ENCODE measurements at regions not wholly inside any gene's neighbourhood (a gene's known extent, or its start where the extent isn't known, plus 50 kb on each side); places are given as distances from the start of the nearest gene placed in this dataset.

DNA sequence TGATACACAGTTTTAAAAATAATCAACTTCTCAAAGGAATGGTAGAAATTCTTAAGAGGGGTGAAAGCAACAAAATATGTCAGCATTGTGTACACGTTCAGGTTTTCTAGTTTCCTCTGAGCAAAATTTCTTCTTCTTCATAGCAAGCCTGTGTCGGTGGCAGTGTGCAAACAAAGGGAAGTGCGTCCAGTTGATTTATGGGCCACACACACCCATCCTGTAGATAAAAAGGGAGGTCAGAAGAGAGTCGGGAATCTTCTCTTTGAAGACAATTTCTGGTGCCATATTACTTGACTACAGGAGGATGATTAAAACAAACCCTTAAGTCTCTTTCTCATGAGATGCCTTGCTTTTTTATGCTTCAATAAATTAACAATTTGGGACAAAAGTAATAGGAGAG, 484.1 kb upstream of the SALL1 start:
- Histone ChIP-seq H2BK5ac (ENCODE audit: low read depth, low read length, poor library complexity, severe bottlenecking) (no peak overlapping the region), H3K4me3 (ENCODE audit: insufficient read depth, low read depth, low read length) (no peak overlapping the region), H3K14ac (replicated peaks; ENCODE audit: low read depth, low read length) (no peak overlapping the region), H4K91ac (ENCODE audit: insufficient read depth, low read depth, low read length) (no peak overlapping the region), H3K23ac (ENCODE audit: low read depth, low read length) (no peak overlapping the region), H3K27ac (ENCODE audit: insufficient read depth, low read length) (no peak overlapping the region), H3K18ac (ENCODE audit: low read depth, low read length) (no peak overlapping the region), H4K8ac (ENCODE audit: low read depth in 2 of 2, low read length in 2 of 2) (no peak overlapping the region), H3K36me3 (ENCODE audit: control insufficient read depth, insufficient read depth, low read length) (no peaks in the 10 kb centered on the region), H2BK20ac (ENCODE audit: low read depth, low read length) (no peak overlapping the region), H3K9ac (ENCODE audit: low read depth, low read length) (no peak overlapping the region), H2AK9ac (replicated peaks; ENCODE audit: low read depth, low read length, poor library complexity) (no peak overlapping the region), H3K9me3 (ENCODE audit: control insufficient read depth, insufficient read depth, low read length) (no peaks in the 10 kb centered on the region), H2BK120ac (ENCODE audit: low read depth, low read length) (no peak overlapping the region), H3K56ac (ENCODE audit: extremely low read depth, insufficient read depth, low read length) (no peak overlapping the region), H2AK5ac (ENCODE audit: low read depth, low read length) (no peak overlapping the region), H3K4ac (ENCODE audit: low read depth, low read length) (no peak overlapping the region), H3K27me3 (ENCODE audit: control insufficient read depth, insufficient read depth, low read length) (no peaks in the 10 kb centered on the region; the same call in 1 of the 2 replicates), H3K4me2 (ENCODE audit: low read depth, low read length) (no peak overlapping the region), H3K4me1 (ENCODE audit: control insufficient read depth, insufficient read depth, low read length) (no peaks in the 10 kb centered on the region), H2AFZ (replicated peaks; ENCODE audit: low read length, poor library complexity) (no peak overlapping the region), H4K20me1 (ENCODE audit: insufficient read depth, low read length) (no peaks in the 10 kb centered on the region), H3K9me1 (ENCODE audit: insufficient read depth, low read length) (0 out of 2 replicates have a peak, but pooled peaks cover 3% of the 10 kb centered on the region), H3K79me1 (ENCODE audit: low read depth in 1 of 2, low read length in 2 of 2) (no peaks in the 10 kb centered on the region), H4K5ac (ENCODE audit: low read depth, low read length) (no peak overlapping the region), H2BK15ac (ENCODE audit: low read depth, low read length) (no peak overlapping the region)
- in situ Hi-C loops (cut with MboI; ENCODE audit: low sequenced_read_pairs), result no loop called here
- no peak for TF ChIP-seq CEBPB (IDR thresholded peaks at IDR 0.05; ENCODE audit: low read depth, low read length)
- no peak for TF ChIP-seq RAD21 (IDR thresholded peaks at IDR 0.05; ENCODE audit: low read length)
- WGBS, 2 experiments (ENCODE audit: extremely low coverage in 2 of 2, insufficient read length in 1 of 2), result no CpG with 5 or more reads among the region's 4 CpGs
- dilution Hi-C loops (cut with HindIII; ENCODE audit: low sequenced_read_pairs, unreplicated experiment), result no loop called here
- intact Hi-C loops (cut with micrococcal nuclease), result no loop called here
- POLR2A ChIA-PET (ENCODE audit: unreplicated experiment), result no interaction called here
- no peak for DNase-seq
- ATAC-seq (ENCODE audit: low read depth), result no peak
- CTCF ChIA-PET, result no interaction called here
- BruUV-seq (replicated peaks), result no TSS peak

Measured in IMR-90 (cell line).